Limb (tissue), 2 donors: ENCODE measurements at regions not wholly inside any gene's neighbourhood (a gene's known extent, or its start where the extent isn't known, plus 50 kb on each side); places are given as distances from the start of the nearest gene placed in this dataset.

ENCODE experiments used
- DNase-seq, 2 donors: peaks; one replicate each; pipeline ENCODE4 v3.0.0-alpha.2; 2016; ENCODE audit errors: extremely low spot score in 2 of 2

- no peak for DNase-seq
These were observed 1396.3 kb upstream of the CELF4 start for GRCh38 chr18:38961880-38962279.

DNA sequence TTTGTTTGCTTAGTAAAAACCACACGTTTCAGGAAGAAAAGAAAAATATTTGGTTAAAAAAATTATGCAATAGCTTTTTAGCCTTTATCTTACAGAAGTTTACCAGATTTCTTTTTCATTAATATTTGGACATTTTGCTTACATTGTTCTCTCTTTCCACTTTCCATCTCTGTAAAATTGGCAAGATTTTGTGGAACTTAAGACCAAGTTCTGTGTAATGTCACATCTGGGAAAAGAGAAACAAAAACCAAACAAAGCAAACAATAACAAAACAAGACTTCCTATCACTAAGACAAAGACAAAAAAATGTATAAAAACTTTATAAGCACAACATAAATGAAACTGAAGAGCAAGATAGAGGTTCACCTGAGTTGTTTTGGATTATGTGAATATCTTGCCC, 1392.1 kb upstream of the CELF4 start:
- DNase-seq: no peak

GRCh38 chr18:38956068-38956467, 1390.5 kb upstream of the CELF4 start:
- DNase-seq: no peak

GRCh38 chr18:38951633-38952032, 1386.0 kb upstream of the CELF4 start:
- no peak for DNase-seq

DNA sequence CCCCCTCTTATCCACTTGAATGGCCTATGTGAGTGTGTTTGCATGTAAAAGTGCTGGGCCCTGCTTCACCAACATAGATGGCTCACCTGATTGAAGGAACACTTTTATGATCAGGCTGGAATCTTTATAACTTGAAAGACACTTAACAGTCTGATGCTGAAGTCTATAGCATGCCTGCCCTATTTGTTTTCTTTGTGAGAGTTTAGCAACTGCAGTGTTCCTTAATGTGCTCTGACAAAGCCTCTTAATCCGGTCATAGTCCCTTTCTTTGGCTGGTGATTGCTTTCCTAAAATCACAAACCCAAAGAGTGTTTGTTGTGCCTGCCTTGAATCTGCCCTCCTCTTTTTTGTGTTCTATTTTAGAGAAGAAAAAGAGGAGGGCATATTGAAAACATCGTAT, 1382.8 kb upstream of the CELF4 start:
- DNase-seq: no peak

GRCh38 chr18:38944446-38945024, 1378.9 kb upstream of the CELF4 start:
- DNase-seq: no peak

DNA sequence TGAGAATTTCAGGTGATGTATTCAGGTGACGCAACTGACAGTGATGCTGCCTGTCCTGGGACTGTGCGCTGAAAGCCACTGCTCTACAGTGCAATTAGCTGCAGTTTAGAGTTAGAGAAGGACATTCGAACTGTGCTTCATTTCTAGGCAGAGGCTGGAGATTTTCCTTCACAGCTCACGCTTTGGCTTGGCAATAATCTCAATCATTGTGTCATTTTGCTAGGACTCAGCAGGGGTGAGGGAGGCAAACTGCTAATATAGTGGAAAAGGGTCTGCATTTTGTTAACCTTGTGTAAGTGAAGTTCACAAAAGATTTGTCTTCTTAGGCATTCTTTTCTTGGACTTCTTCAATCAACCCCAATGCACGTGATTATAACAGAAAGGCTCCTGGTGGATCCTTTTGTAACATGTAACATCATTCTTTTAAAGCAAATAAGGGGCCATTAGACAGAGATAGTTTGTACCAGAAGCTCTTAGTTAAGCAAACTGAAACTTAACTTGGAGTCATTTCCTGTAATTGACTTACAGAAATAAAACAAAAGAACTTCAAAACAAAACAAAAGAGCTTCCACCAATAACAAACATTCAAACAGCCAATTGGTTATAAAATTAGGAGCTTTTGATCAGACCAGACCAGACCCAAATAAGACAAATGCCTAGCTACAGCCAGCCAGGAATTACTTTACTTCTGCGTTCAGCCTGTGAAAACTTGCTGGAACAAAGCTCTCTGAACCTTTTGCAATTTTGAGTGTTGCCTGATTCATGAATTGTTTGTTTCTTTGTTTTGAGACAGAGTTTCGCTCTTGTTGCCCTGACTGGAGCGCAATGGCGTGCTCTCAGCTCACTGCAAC, 1376.3 kb upstream of the CELF4 start:
- DNase-seq: no peak

- DNase-seq: no peak
These were observed 1375.4 kb upstream of the CELF4 start for GRCh38 chr18:38940863-38941531.

DNA sequence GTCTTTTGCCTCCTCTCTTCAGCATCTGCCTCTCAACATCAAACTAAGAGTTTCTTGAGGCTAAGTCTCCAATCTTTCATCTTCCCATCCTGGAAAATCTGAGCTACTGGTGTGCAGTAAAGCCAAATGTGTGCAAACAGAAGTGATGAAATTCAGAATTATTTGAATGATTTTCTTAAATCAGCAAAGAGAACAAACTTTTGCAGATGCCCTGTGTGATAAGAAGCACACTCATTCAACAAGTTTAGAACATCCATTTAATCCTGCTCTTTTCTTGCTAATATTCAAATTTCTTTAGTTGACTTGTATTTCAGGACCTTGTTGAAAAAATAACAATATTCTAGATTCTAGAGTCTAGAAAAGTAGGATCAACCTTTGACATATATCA, 1374.9 kb upstream of the CELF4 start:
- DNase-seq: no peak

GRCh38 chr18:38933910-38934510, 1368.4 kb upstream of the CELF4 start:
- no peak for DNase-seq

GRCh38 chr18:38933322-38933721, 1367.7 kb upstream of the CELF4 start:
- DNase-seq: no peak

DNA sequence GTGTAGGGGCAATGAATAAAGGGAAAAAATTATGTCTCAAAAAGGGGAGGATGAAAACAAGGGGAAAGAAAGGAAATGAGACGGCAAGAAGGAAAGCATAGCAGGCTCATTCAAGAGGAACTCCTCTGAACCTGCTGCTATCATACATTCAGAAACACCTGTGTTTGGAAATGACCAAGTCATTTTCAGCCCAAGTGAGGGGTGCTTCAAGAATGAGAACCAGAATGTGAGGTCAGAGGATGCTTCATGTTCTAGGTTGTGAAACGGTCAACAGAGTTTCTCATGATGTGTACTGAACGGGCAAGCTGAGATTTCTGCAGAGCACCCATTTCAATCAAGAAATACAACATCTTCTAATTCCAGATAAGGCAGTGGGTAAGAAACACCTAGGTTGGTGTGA, 1367.2 kb upstream of the CELF4 start:
- DNase-seq: no peak

DNA sequence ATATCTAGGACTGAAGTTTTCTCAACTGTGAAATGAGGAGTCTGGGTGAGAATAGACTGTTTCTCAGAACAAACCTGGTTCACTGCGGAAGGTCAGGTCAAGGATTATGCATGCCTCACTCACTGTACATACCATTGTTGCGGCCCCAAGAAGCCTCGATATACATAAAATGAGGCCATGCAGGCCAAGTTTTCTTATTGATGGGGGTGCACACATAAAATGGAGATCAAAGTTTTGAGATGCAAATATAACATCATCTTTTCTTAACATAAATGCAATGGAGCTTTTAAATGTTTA, 1366.1 kb upstream of the CELF4 start:
- DNase-seq: no peak

DNA sequence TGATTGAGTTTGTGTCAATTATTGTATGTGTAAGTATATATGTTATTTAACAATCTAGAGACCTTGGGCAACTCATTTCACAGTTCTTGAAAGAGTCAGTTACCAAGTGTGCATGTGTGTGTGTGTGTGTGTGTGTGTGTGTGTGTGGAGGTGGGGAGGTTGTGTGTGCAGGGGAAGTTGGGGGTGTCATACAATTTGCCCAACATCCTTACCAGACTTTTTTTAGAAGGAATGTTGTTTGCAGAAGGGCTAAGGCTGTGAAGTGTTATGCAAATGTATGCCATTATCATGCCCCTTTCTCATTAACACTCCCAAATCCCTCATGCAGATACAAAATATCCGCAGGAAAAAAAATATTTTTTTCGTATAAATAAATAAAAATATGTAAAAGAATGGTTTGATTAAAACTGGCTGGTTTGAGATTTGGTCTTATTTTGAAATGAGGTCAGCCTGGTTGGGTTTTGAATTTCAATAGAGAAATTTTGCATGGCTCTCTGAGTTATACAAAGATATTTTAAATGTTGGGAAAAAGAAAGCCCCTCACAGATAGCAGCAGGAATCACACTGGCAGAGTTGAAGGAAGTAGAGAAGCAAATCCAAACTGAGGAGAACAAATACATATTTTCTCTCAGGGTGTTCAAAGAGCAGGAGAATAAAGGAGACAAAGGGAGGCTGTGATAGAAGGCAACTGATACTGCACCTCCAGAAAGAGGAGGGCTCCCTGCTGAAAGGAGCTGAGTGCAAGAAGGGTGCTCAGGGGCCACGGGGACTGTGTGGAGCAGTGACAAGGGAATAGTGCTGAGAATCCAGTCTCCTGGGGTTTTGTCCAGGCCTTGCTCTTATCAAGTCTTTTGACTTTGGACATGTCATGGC, 1365.5 kb upstream of the CELF4 start:
- no peak for DNase-seq

DNA sequence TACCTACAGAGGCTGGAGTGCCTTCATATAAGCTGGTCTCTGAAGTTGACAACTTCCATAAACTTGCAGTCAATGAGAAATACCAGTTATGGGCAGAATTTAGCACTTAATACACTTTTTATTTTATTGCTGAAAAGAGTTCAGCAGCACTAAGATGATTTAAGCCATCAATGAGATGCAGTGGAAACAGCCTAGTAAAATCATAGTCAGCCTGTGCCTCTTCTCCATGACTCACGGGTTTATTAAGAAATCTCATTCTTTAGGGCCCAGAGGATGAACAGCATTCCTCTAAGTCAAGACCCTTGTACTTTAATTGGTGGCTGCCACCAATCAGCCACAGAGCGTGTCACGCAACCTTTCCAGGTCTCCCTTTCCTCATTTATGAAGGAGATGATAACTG, 1357.9 kb upstream of the CELF4 start:
- DNase-seq: no peak

DNA sequence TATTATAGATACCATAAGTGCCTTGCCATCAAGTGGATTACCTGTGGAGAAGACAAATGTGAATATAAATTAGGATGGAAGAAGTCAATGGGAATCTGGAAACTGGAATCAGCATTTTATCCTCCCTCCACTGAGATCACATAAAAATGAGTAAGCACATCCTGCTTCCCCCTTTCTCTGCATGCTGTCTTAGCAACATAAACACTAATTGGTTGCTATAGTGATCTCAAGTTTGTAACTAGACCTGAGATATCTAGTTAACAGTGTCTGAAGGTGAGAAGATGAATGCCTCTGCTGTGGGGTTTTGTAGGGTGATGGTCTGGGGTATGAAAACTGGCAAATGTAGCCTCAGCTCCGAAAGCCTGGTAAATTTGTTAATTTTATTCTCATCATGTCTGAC, 1357.5 kb upstream of the CELF4 start:
- DNase-seq: no peak

DNA sequence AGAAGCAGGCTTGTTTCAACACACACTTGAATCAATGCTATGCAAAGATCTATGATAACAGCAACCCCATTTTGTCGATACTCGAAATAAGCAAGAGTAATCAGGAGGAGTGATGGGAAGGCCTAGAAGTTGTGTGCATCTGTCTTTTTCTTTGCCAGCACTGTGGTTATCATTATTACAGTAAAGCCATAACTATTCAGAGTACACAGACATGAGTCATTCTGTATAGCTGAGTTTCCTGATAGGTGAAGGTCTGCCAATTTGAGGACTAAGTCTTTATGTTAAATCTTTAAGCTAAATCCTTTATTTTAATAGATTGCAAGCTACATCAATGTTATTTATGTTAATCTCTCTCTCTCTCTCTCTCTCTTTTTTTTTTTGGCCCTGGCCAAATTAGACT, 1344.4 kb upstream of the CELF4 start:
- DNase-seq: no peak

GRCh38 chr18:38902796-38903195, 1337.2 kb upstream of the CELF4 start:
- no peak for DNase-seq

DNA sequence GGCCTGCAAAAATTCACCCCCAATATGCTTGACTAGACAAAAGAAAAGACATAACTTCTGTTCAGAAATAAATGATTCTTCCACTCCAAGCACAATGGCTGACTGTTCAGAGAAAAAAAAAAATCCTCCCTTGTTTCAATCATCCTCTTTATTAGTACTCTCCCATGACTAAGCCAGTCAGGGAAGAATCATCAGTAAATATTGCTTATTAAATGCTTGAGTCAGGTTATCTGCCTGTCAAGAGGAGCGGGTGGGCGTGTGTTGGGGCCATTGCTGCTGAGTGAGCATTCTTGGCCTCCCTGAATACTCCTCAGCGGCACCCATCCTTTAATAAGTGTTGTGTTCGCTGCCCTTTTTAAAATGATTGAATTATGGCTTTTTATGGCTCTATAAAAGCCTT, 1334.8 kb upstream of the CELF4 start:
- no peak for DNase-seq

- no peak for DNase-seq
These were observed 1334.4 kb upstream of the CELF4 start for GRCh38 chr18:38900031-38900430.

DNA sequence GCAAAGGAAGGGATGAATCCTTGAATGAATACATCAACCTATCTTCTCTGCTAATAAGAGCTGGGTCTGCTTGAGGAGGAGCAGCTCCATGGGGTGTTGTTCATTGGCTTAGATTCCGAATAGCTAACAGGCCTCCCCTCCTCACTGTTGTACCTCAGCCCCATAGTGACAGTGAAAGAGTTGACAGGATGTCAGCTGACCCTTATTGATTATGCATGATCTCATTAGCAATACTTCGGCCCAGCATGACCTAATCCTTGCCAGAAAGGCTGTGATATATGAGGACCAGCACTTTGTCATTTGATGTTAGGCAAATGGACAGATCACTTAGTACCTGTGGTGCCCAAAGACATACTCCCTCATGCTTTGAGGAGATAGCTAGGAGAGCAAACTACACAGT, 1333.7 kb upstream of the CELF4 start:
- DNase-seq: no peak

DNA sequence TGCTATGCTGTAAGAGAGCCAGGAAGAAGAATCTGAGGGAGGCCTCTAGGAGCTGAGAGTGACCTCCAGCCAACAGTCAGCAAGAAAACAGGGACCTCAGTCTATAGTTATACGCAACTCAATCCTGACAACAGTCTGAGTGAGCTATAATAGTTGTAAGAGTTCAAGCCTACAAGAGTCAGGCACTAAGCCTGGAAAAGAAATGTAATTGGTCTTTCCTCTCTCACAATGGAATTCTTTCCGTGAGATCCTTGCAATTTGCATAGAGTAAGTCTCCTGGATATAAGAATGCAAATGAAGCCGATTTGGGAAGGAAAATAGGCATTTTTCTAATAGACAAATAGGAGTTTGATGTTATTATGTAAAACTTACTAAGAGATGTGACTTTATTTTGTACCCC, 1332.6 kb upstream of the CELF4 start:
- DNase-seq: no peak
